ENCODE measurements at regions not wholly inside any gene's neighbourhood (a gene's known extent, or its start where the extent isn't known, plus 50 kb on each side); places are given as distances from the start of the nearest gene placed in this dataset.

DNA sequence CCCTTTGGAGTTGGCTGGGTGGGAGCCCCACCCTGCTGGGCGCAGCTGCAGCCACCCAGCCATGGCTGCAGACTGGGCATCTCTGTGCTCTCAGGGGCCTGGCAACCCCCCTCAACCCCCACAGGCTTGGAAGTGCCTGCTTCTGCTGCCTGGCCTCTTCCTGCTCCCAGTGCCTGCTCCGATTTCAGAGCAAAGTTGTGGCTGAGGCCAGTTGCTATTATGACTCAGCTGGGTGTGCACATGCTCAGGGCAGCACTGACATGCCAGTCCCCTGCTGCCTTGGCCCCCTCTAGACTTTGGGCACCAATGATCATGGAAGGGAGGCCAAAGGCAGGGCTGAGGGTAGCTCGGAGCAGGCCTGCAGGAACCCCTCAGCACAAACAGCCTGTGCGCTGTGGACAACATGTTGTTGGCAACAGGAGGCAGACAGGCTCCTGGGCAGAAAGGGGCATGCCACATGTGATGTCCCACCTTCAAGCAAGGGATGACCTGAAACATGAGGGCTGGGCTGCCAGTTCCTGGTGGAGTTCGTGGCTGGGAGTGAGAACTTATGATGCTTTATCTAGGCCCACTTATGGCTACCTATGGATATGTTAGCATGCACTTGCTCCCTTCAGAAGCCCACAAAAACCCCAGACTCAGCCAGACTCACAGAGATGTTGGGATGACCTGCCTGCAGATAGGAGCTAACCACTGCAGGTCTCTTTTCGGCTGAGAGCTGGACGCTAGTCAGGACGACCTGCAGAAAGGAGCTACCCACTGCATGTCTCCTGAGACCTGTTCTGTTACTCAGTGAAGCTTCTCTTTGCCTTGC, 96.4 kb upstream of the AMOTL1 start:
- DNase-seq (ENCODE audit: low read depth), result peak; percentile 54
- TF ChIP-seq, protein P1, sequence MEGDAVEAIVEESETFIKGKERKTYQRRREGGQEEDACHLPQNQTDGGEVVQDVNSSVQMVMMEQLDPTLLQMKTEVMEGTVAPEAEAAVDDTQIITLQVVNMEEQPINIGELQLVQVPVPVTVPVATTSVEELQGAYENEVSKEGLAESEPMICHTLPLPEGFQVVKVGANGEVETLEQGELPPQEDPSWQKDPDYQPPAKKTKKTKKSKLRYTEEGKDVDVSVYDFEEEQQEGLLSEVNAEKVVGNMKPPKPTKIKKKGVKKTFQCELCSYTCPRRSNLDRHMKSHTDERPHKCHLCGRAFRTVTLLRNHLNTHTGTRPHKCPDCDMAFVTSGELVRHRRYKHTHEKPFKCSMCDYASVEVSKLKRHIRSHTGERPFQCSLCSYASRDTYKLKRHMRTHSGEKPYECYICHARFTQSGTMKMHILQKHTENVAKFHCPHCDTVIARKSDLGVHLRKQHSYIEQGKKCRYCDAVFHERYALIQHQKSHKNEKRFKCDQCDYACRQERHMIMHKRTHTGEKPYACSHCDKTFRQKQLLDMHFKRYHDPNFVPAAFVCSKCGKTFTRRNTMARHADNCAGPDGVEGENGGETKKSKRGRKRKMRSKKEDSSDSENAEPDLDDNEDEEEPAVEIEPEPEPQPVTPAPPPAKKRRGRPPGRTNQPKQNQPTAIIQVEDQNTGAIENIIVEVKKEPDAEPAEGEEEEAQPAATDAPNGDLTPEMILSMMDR (IDR thresholded peaks at IDR 0.05; ENCODE audit: insufficient read depth, low read depth, low read length, missing control alignments), result no peak
- no peak overlapping the region for H3K4me3 ChIP-seq (ENCODE audit: low read length)

DNA sequence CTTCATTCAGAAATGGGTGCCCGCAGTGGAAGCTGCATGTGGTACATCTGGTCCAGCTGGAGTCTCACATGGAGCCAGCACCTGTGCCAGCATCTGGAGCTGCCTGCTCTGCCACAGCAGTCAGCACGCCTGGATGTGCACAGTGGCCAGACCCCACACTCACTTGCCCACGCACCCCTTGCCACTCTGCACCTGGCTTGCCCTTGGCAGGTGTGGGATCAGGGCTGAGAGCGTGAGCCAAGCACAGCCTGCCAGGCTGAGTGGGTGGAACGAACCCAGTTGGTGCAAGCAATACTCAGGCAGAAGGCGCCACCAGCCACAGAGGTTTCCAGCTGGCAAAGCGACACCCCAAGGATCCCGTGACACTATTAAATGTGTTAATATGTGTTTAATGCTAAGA, 95.5 kb upstream of the AMOTL1 start:
- TF ChIP-seq, protein P1 (IDR thresholded peaks at IDR 0.05; ENCODE audit: insufficient read depth, low read depth, low read length, missing control alignments), result no peak
- H3K4me3 ChIP-seq (ENCODE audit: low read length), result no peak overlapping the region

DNA sequence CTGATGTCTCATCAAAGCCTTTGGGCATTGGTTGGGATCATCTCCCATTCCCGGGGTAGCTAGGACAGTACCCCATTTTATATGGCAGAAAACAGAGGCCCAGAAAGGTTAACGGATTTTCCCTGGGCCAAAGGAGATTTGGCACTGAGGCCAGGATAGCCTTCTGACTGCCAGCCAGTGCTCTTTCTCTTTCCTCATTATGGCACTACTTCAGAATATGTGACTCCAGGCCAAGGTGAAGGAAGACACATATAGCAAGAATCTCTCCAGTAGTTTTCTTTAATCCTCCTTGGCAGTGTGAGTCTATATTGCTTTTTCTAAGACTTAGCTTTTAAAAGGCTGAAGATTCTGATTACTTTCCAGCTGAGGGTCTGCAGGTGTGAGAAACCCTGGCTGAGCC, 94.8 kb upstream of the AMOTL1 start:
- TF ChIP-seq, protein P1 (IDR thresholded peaks at IDR 0.05; ENCODE audit: insufficient read depth, low read depth, low read length, missing control alignments), result no peak
- H3K4me3 ChIP-seq (ENCODE audit: low read length), result no peak overlapping the region
- DNase-seq (ENCODE audit: low read depth), result no peak

More for the DNA sequence above, 95.5 kb upstream of the AMOTL1 start:
- DNase-seq (ENCODE audit: low read depth), result no peak

DNA sequence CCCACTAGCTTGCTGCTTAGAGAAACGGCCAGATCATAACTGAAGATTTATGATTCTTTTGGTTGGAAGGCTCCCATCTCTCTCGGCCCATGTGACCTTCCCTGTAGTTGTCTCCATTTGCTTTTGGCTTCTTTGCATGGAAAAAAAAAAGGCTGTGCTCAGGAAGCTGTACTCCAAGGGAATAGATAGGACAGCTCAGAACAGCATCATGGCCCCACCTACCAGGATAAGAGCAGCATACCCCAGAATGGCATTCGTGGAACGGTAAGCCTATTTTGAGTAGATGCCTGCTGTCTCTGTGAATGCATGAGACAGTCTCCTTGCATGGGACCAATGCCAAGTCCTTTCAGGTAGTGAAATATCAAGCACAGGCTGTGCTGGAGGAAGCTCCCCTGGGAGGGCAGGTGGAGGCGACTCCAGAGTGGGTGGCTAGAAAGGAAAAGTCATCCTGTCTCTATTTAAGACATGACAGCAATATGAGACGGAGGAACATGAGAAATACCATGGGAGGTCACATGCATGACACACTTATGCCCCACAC, 94.1 kb upstream of the AMOTL1 start:
- H3K4me3 ChIP-seq (ENCODE audit: low read length), result no peak overlapping the region
- TF ChIP-seq, protein P1 (IDR thresholded peaks at IDR 0.05; ENCODE audit: insufficient read depth, low read depth, low read length, missing control alignments), result no peak
- DNase-seq (ENCODE audit: low read depth), result peak; percentile 83

DNA sequence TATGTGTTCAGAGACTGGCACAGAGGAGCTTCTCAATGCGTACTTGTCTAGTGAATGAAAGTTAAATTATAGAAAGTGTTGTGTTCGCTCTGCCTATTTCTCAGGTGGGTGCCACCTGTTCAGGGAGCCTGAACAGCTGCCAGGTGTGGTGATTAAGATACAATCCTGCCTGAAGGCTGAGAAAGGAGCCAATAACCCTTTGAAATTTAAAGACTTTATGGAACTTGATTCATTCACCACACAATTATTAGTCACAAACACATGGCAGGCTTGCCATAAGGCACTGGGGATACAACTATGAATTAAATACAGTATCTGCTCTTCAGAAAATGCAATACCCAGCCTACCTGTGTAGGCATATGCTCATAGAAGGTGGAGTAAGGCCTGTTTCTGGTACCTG, 92.9 kb upstream of the AMOTL1 start:
- H3K4me3 ChIP-seq (ENCODE audit: low read length), result no peak overlapping the region
- peak; percentile 87 for DNase-seq (ENCODE audit: low read depth)
- TF ChIP-seq, protein P1 (IDR thresholded peaks at IDR 0.05; ENCODE audit: insufficient read depth, low read depth, low read length, missing control alignments), result no peak

DNA sequence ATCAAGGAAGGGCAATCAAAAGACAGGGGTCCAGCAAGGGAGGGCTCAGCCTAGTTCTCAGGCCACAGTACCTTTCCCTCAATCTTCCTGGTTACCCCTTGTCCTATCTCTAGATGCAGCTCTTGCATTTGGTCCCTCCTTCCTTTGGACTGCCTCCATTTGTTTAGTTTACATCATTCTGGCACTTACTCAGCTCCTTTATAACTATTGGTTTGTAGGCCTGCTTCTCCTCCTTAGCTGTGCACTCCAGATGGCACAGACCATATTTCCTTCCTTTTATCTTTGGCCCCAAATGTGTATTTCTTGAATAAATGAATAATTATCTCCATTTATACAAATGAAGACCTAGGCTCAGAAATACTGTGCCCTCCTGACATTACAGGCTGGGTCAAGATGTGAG, 92.3 kb upstream of the AMOTL1 start:
- DNase-seq (ENCODE audit: low read depth), result peak; percentile 31
- no peak overlapping the region for H3K4me3 ChIP-seq (ENCODE audit: low read length)
- TF ChIP-seq, protein P1 (IDR thresholded peaks at IDR 0.05; ENCODE audit: insufficient read depth, low read depth, low read length, missing control alignments), result no peak

Measured in epithelial cell of esophagus (primary cell).